PC-9 (cell line): ENCODE measurements at regions not wholly inside any gene's neighbourhood (a gene's known extent, or its start where the extent isn't known, plus 50 kb on each side); places are given as distances from the start of the nearest gene placed in this dataset.

ENCODE experiments used
- BruUV-seq: library from RNA; stranded (reverse); fragments of 400-500 nt; replicated peaks from 2 replicates; lab custom pipeline; 2021; lab: Mats Ljungman, UMichigan
- CTCF ChIA-PET: fragments of 300-600 bp; sonication (Branson Sonifier 250); formaldehyde crosslinking; loops from one replicate; lab custom pipeline; 2022; ENCODE audit warnings: antibody characterized with exemption; lab: Charles Lee
- POLR2A ChIA-PET: fragments of 300-600 bp; sonication (Branson Sonifier 250); formaldehyde crosslinking; loops from one replicate; lab custom pipeline; 2022; ENCODE audit warnings: antibody characterized with exemption; ENCODE audit not compliant: unreplicated experiment; lab: Charles Lee
- DNase-seq, 2 experiments: peaks; one replicate each; pipeline versions ENCODE4 v3.0.0 to v3.0.0-alpha.2; 2015 to 2022; ENCODE audit warnings: mixed read lengths in 1 of 2
- H2AFZ ChIP-seq: fragments of 200-600 bp; sonication (generic); 2 replicates; pipeline ENCODE4 v1.8.1; 2017; ENCODE audit warnings: antibody characterized with exemption
- H3F3A ChIP-seq: fragments of 200-600 bp; sonication (generic); 2 replicates; pipeline ENCODE4 v1.8.1; 2017; ENCODE audit warnings: antibody characterized with exemption, mild to moderate bottlenecking, low read depth; ENCODE audit not compliant: insufficient read depth
- H3K27ac ChIP-seq: fragments of 200-600 bp; sonication (generic); 2 replicates; pipeline ENCODE4 v1.6.1; 2016; ENCODE audit warnings: mixed run types
- H3K27me3 ChIP-seq: fragments of 200-600 bp; sonication (generic); 2 replicates; pipeline ENCODE4 v1.6.1; 2016; ENCODE audit warnings: low read depth, mixed run types; ENCODE audit not compliant: insufficient read depth
- H3K36me3 ChIP-seq: fragments of 200-600 bp; sonication (generic); 2 replicates; pipeline ENCODE4 v1.6.1; 2016; ENCODE audit warnings: low read depth, mixed run types
- H3K4me1 ChIP-seq: fragments of 200-600 bp; sonication (generic); replicated peaks from 2 replicates; pipeline ENCODE4 v1.6.1; 2016; ENCODE audit warnings: mixed run types; ENCODE audit not compliant: insufficient read depth
- H3K4me2 ChIP-seq: fragments of 200-600 bp; sonication (generic); 2 replicates; pipeline ENCODE4 v1.6.1; 2017; ENCODE audit warnings: mixed run types
- H3K4me3 ChIP-seq: fragments of 200-600 bp; sonication (generic); 2 replicates; pipeline ENCODE4 v1.6.1; 2016; ENCODE audit warnings: mixed run types
- H3K79me2 ChIP-seq: fragments of 200-600 bp; sonication (generic); 2 replicates; pipeline ENCODE4 v1.6.1; 2017; ENCODE audit warnings: low read depth, mixed run types
- H3K9me2 ChIP-seq: fragments of 200-600 bp; sonication (generic); 2 replicates; pipeline ENCODE4 v1.8.1; 2017; ENCODE audit warnings: mild to moderate bottlenecking; ENCODE audit not compliant: insufficient read depth
- H3K9me3 ChIP-seq: fragments of 200-600 bp; sonication (generic); 2 replicates; pipeline ENCODE4 v1.8.1; 2016; ENCODE audit warnings: low read depth; ENCODE audit not compliant: insufficient read depth
- H4K20me1 ChIP-seq: fragments of 200-600 bp; sonication (generic); 2 replicates; pipeline ENCODE4 v1.8.1; 2017; ENCODE audit not compliant: insufficient read depth
- CTCF ChIP-seq: fragments of 200-600 bp; sonication (generic); conservative IDR thresholded peaks from 2 replicates; pipeline ENCODE4 v1.6.1; 2017; ENCODE audit warnings: mixed run types, antibody characterized with exemption, mild to moderate bottlenecking, moderate library complexity
- EZH2 ChIP-seq: fragments of 200-600 bp; sonication (generic); IDR thresholded peaks from 2 replicates; pipeline ENCODE4 v1.8.0; 2017; ENCODE audit warnings: antibody characterized with exemption, low read depth
- intact Hi-C: fragments of 100-400 bp; cut with micrococcal nuclease; formaldehyde crosslinking; loops from one replicate; pipeline ENCODE4 v1.10.0; 2022; ENCODE audit not compliant: unreplicated experiment

GRCh38 chr14:95434121-95434520 lies 82.3 kb downstream of the SYNE3 start:
- TF ChIP-seq EZH2 = no peak
- TF ChIP-seq CTCF = no peak
- no peak for DNase-seq
- H3K79me2 ChIP-seq = no peaks in the 10 kb centered on the region
- no peaks in the 10 kb centered on the region for H4K20me1 ChIP-seq
- H3K9me2 ChIP-seq = no peaks in the 10 kb centered on the region
- no peak overlapping the region for H3K4me2 ChIP-seq
- H3F3A ChIP-seq = no peaks in the 10 kb centered on the region
- POLR2A ChIA-PET = no interaction called here
- no peak overlapping the region for H3K4me3 ChIP-seq
- H2AFZ ChIP-seq = no peak overlapping the region
- intact Hi-C loops = loop anchor here (5.0 kb wide), 1 partner anchor 742 kb away; no protein-coding TSS in a partner anchor
- no peaks in the 10 kb centered on the region for H3K36me3 ChIP-seq
- H3K27me3 ChIP-seq = no peaks in the 10 kb centered on the region
- H3K9me3 ChIP-seq = no peaks in the 10 kb centered on the region
- no peaks in the 10 kb centered on the region for H3K4me1 ChIP-seq
- H3K27ac ChIP-seq = no peak overlapping the region
- CTCF ChIA-PET = no interaction called here
- BruUV-seq = no TSS peak

GRCh38 chr14:95433094-95433478 lies 83.4 kb downstream of the SYNE3 start:
- Histone ChIP-seq H3K4me1 (no peaks in the 10 kb centered on the region), H3K79me2 (no peaks in the 10 kb centered on the region), H3K36me3 (no peaks in the 10 kb centered on the region), H3K9me3 (no peaks in the 10 kb centered on the region), H2AFZ (no peak overlapping the region), H3K4me3 (no peak overlapping the region), H3K27ac (no peak overlapping the region), H3K4me2 (no peak overlapping the region), H3K9me2 (no peaks in the 10 kb centered on the region), H3F3A (no peaks in the 10 kb centered on the region), H4K20me1 (no peaks in the 10 kb centered on the region), H3K27me3 (no peaks in the 10 kb centered on the region)
- intact Hi-C loops = loop anchor here (5.0 kb wide), 1 partner anchor 741 kb away; no protein-coding TSS in a partner anchor
- POLR2A ChIA-PET = no interaction called here
- CTCF ChIA-PET = no interaction called here
- TF ChIP-seq EZH2 = no peak
- TF ChIP-seq CTCF = no peak
- no TSS peak for BruUV-seq
- no peak for DNase-seq

GRCh38 chr14:95432144-95433093 lies 84.0 kb downstream of the SYNE3 start:
- Histone ChIP-seq H3K4me3 (no peak overlapping the region), H3K27me3 (no peaks in the 10 kb centered on the region), H3K9me3 (no peaks in the 10 kb centered on the region), H3K4me1 (no peaks in the 10 kb centered on the region), H3K27ac (no peak overlapping the region), H3K4me2 (no peak overlapping the region), H4K20me1 (no peaks in the 10 kb centered on the region), H3K36me3 (no peaks in the 10 kb centered on the region), H3K9me2 (no peaks in the 10 kb centered on the region), H3F3A (no peaks in the 10 kb centered on the region), H3K79me2 (no peaks in the 10 kb centered on the region), H2AFZ (no peak overlapping the region)
- POLR2A ChIA-PET = no interaction called here
- no TSS peak for BruUV-seq
- peak in 1 of 2 experiments; percentile 11 for DNase-seq
- CTCF ChIA-PET = no interaction called here
- intact Hi-C loops = loop anchor here (5.0 kb wide), 1 partner anchor 740 kb away; no protein-coding TSS in a partner anchor
- no peak for TF ChIP-seq EZH2
- TF ChIP-seq CTCF = peak; percentile 73
